Lower leg skin (tissue), 4 donors: ENCODE measurements at regions not wholly inside any gene's neighbourhood (a gene's known extent, or its start where the extent isn't known, plus 50 kb on each side); places are given as distances from the start of the nearest gene placed in this dataset.

ENCODE experiments used
- DNase-seq, 2 donors: peaks; one replicate each; pipeline ENCODE4 v3.0.0-alpha.2; 2019; ENCODE audit warnings: low spot score in 2 of 2
- H3K4me3 ChIP-seq: fragments of 200-600 bp; sonication (generic); 2 replicates; pipeline ENCODE4 v1.5.1; 2017; ENCODE audit warnings: mild to moderate bottlenecking, low read depth; ENCODE audit not compliant: poor library complexity, severe bottlenecking
- POLR2A ChIP-seq, 2 donors: fragments of 450-650 bp; IDR thresholded peaks; one replicate each; pipeline ENCODE4 v1.6.1; 2016 to 2017; ENCODE audit warnings: antibody characterized with exemption in 2 of 2, mild to moderate bottlenecking in 1 of 2, moderate library complexity in 1 of 2
- WGBS, 2 donors: methylation state at CpG; one replicate each; pipeline ENCODE4 v1.1.5; 2018; 5-methylcytosine and 5-hydroxymethylcytosine counted together
- intact Hi-C: fragments of 100-400 bp; cut with DNase I; formaldehyde crosslinking; loops from one replicate; pipeline ENCODE4 v1.15.0; 2023; ENCODE audit warnings: low total_unique reads
- TF ChIP-seq, protein P1 (sequence below), 3 donors: fragments of 450-650 bp; IDR thresholded peaks; one replicate each; pipeline ENCODE4 v1.5.1; 2016; ENCODE audit warnings: antibody characterized with exemption in 3 of 3, mild to moderate bottlenecking in 3 of 3, moderate library complexity in 2 of 3

DNA sequence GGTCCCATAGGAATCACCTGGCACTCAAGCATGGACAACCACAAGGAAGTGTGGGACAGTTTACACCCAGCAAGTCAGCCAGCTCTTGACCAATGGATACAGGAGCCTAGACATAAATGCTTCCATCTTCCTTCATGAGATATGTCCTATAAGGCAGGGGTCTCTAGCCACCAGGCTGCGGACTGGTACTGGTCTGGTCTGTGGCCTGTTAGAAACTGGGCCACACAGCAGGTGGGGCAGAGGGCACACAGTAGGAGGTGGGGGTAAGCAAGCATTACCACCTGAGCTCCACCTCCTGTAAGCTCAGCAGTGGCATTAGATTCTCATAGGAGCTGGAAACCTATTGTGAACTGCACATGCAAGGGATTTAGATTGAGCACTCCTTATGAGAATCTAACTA, 437.1 kb downstream of the CD109 start:
- 100% methylated on average over 1 of the region's 1 CpG for WGBS, 2 donors
- no peak overlapping the region for H3K4me3 ChIP-seq
- intact Hi-C loops, result no loop called here
- no peak for TF ChIP-seq POLR2A (IDR thresholded peaks at IDR 0.05)
- TF ChIP-seq, protein P1, sequence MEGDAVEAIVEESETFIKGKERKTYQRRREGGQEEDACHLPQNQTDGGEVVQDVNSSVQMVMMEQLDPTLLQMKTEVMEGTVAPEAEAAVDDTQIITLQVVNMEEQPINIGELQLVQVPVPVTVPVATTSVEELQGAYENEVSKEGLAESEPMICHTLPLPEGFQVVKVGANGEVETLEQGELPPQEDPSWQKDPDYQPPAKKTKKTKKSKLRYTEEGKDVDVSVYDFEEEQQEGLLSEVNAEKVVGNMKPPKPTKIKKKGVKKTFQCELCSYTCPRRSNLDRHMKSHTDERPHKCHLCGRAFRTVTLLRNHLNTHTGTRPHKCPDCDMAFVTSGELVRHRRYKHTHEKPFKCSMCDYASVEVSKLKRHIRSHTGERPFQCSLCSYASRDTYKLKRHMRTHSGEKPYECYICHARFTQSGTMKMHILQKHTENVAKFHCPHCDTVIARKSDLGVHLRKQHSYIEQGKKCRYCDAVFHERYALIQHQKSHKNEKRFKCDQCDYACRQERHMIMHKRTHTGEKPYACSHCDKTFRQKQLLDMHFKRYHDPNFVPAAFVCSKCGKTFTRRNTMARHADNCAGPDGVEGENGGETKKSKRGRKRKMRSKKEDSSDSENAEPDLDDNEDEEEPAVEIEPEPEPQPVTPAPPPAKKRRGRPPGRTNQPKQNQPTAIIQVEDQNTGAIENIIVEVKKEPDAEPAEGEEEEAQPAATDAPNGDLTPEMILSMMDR (IDR thresholded peaks at IDR 0.05), result no peak
- no peak for DNase-seq

- DNase-seq, result no peak
- no peak for TF ChIP-seq POLR2A (IDR thresholded peaks at IDR 0.05)
- TF ChIP-seq, protein P1 (IDR thresholded peaks at IDR 0.05), result no peak
- no peak overlapping the region for H3K4me3 ChIP-seq
- 84 to 85% methylated on average over 2 of the region's 2 CpGs for WGBS, 2 donors
- intact Hi-C loops, result no loop called here
Measured at GRCh38 chr6:74130641-74131040, 434.6 kb downstream of the CD109 start.

DNA sequence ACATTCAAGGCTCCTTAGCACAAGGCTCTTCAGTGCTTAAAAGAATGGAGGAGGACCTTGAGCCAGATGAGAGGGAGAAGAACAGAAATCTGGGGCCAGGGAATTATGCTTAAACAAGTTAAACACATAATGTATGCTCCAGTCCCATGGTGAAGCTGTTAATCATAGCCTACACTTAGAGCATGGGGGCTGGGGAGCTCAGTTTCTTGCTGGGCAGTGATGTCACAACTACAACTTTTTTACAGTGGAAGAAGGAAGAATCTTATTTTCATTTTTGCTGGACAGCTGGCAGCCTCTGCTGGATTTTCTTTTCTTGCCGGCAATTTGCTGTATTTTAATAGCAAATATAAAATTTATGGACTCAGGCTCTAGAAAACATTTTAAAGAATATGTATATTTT, 432.5 kb downstream of the CD109 start:
- TF ChIP-seq, protein P1 (IDR thresholded peaks at IDR 0.05), result no peak
- TF ChIP-seq POLR2A (IDR thresholded peaks at IDR 0.05), result no peak
- intact Hi-C loops, result no loop called here
- WGBS, 2 donors, result 65 to 72% methylated on average over 1 of the region's 1 CpG
- no peak for DNase-seq
- no peak overlapping the region for H3K4me3 ChIP-seq

DNA sequence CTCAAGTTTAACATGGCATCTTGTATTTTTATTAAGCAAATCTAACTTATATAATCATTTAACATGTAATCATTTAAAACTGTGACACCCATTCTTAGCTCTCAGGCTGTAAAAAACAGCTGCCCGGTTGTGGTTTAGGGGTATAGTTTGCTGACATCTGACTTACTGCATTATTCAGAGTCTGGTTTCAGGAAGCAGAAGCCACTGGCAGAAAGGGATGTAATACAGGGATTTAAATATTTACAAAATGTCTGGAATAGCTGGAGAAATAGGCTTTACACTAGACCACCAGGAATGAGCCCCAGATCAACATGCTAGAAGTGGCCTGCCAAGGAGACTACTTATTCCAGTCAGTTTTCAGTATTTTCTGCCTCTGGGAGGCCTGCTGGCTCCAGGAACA, 421.1 kb downstream of the CD109 start:
- intact Hi-C loops, result no loop called here

GRCh38 chr6:74115674-74116073, 419.7 kb downstream of the CD109 start:
- WGBS, 2 donors, result 64 to 74% methylated on average over 3 of the region's 3 CpGs
- DNase-seq, result no peak
- no peak overlapping the region for H3K4me3 ChIP-seq
- intact Hi-C loops, result no loop called here
- TF ChIP-seq, protein P1 (IDR thresholded peaks at IDR 0.05), result no peak
- no peak for TF ChIP-seq POLR2A (IDR thresholded peaks at IDR 0.05)

More for the DNA sequence above, 421.1 kb downstream of the CD109 start:
- DNase-seq, result no peak
- WGBS, 2 donors, result 84 to 89% methylated on average over 1 of the region's 1 CpG
- no peak overlapping the region for H3K4me3 ChIP-seq
- no peak for TF ChIP-seq POLR2A (IDR thresholded peaks at IDR 0.05)

- DNase-seq, result no peak
- 87 to 88% methylated on average over 2 of the region's 2 CpGs for WGBS, 2 donors
- intact Hi-C loops, result no loop called here
- TF ChIP-seq, protein P1 (IDR thresholded peaks at IDR 0.05), result no peak
- no peak for TF ChIP-seq POLR2A (IDR thresholded peaks at IDR 0.05)
- H3K4me3 ChIP-seq, result no peak overlapping the region
Measured at GRCh38 chr6:74114428-74114827, 418.4 kb downstream of the CD109 start.
